T-helper 17 cell (primary cell): ENCODE measurements at regions not wholly inside any gene's neighbourhood (a gene's known extent, or its start where the extent isn't known, plus 50 kb on each side); places are given as distances from the start of the nearest gene placed in this dataset.
"Not testable (repeated sequence)": the region's sequence is repeated elsewhere in the genome, so short reads cannot be mapped to it uniquely, and the experiment has no call there.

Source experiments
- ATAC-seq: fragments of 150-1000 bp; cut with Tn5 transposase; 2 replicates; pipeline ENCODE4 v1.10.0; 2021; ENCODE audit warnings: mild to moderate bottlenecking, moderate library complexity
- DNase-seq, 3 donors: peaks; one replicate each; pipeline versions ENCODE4 v3.0.0 to v3.0.0-alpha.2; 2020 to 2021
- H3K9me3 ChIP-seq: one replicate; pipeline ENCODE4 v1.7.0; 2013; ENCODE audit warnings: low read length, mild to moderate bottlenecking; ENCODE audit not compliant: control insufficient read depth, poor library complexity, severe bottlenecking
- H3K27ac Mint-ChIP-seq: one replicate; pipeline ENCODE4 v1.8.0; 2022; ENCODE audit warnings: mild to moderate bottlenecking, moderate library complexity, mixed read lengths
- H3K27me3 Mint-ChIP-seq: one replicate; pipeline ENCODE4 v1.8.0; 2022; ENCODE audit warnings: mixed read lengths
- H3K36me3 Mint-ChIP-seq: one replicate; pipeline ENCODE4 v1.8.0; 2022; ENCODE audit warnings: low read depth, mixed read lengths
- H3K4me1 Mint-ChIP-seq: one replicate; pipeline ENCODE4 v1.8.0; 2022; ENCODE audit warnings: mild to moderate bottlenecking, mixed read lengths
- H3K4me3 Mint-ChIP-seq: one replicate; pipeline ENCODE4 v1.8.0; 2022; ENCODE audit warnings: mild to moderate bottlenecking, moderate library complexity, mixed read lengths

GRCh38 chrX:17987783-17988182, 126.7 kb upstream of the RAI2 start:
- peak; percentile 79 for ATAC-seq

GRCh38 chrX:17986977-17987376, 125.9 kb upstream of the RAI2 start:
- Mint-ChIP-seq H3K27me3 (no peaks in the 10 kb centered on the region), H3K36me3 (no peaks in the 10 kb centered on the region), H3K4me3 (no peak overlapping the region), H3K4me1 (peaks cover 4% of the 10 kb centered on the region), H3K27ac (no peak overlapping the region)
- ATAC-seq (no peak), DNase-seq (no peak)
- H3K9me3 ChIP-seq, result no peaks in the 10 kb centered on the region

More at GRCh38 chrX:17987783-17988182, 126.7 kb upstream of the RAI2 start:
- H3K27me3 Mint-ChIP-seq, result no peaks in the 10 kb centered on the region
- no peaks in the 10 kb centered on the region for H3K9me3 ChIP-seq
- DNase-seq, result no peak
- no peak overlapping the region for H3K4me3 Mint-ChIP-seq
- peaks cover 4% of the 10 kb centered on the region for H3K4me1 Mint-ChIP-seq
- no peak overlapping the region for H3K27ac Mint-ChIP-seq
- no peaks in the 10 kb centered on the region for H3K36me3 Mint-ChIP-seq

GRCh38 chrX:17986440-17986839, 125.3 kb upstream of the RAI2 start:
- Mint-ChIP-seq H3K4me1 (peaks cover 4% of the 10 kb centered on the region), H3K27me3 (no peaks in the 10 kb centered on the region), H3K27ac (no peak overlapping the region), H3K36me3 (no peaks in the 10 kb centered on the region), H3K4me3 (no peak overlapping the region)
- no peak for ATAC-seq
- no peaks in the 10 kb centered on the region for H3K9me3 ChIP-seq
- no peak for DNase-seq

- Mint-ChIP-seq H3K27me3 (no peaks in the 10 kb centered on the region), H3K36me3 (no peaks in the 10 kb centered on the region), H3K4me3 (no peak overlapping the region), H3K4me1 (peaks cover 4% of the 10 kb centered on the region), H3K27ac (no peak overlapping the region)
- no peaks in the 10 kb centered on the region for H3K9me3 ChIP-seq
- ATAC-seq (no peak), DNase-seq (no peak)
Observed at GRCh38 chrX:17984415-17984814, 123.3 kb upstream of the RAI2 start.

- DNase-seq (no peak), ATAC-seq (no peak)
- Mint-ChIP-seq H3K36me3 (no peaks in the 10 kb centered on the region), H3K4me1 (peaks cover 4% of the 10 kb centered on the region), H3K27me3 (no peaks in the 10 kb centered on the region), H3K4me3 (no peak overlapping the region), H3K27ac (no peak overlapping the region)
- no peaks in the 10 kb centered on the region for H3K9me3 ChIP-seq
Observed at GRCh38 chrX:17983389-17983788, 122.3 kb upstream of the RAI2 start.

- ATAC-seq (no peak), DNase-seq (no peak)
- H3K4me3 Mint-ChIP-seq, result no peak overlapping the region
- no peaks in the 10 kb centered on the region for H3K9me3 ChIP-seq
- no peaks in the 10 kb centered on the region for H3K4me1 Mint-ChIP-seq
- H3K36me3 Mint-ChIP-seq, result no peaks in the 10 kb centered on the region
- H3K27me3 Mint-ChIP-seq, result peaks cover 7% of the 10 kb centered on the region
- no peak overlapping the region for H3K27ac Mint-ChIP-seq
Observed at GRCh38 chrX:17977696-17978095, 116.6 kb upstream of the RAI2 start.

- no peaks in the 10 kb centered on the region for H3K36me3 Mint-ChIP-seq
- ATAC-seq (no peak), DNase-seq (no peak)
- no peak overlapping the region for H3K27ac Mint-ChIP-seq
- H3K9me3 ChIP-seq, result no peaks in the 10 kb centered on the region
- peaks cover 7% of the 10 kb centered on the region for H3K27me3 Mint-ChIP-seq
- H3K4me3 Mint-ChIP-seq, result no peak overlapping the region
- no peaks in the 10 kb centered on the region for H3K4me1 Mint-ChIP-seq
Observed at GRCh38 chrX:17976955-17977354, 115.9 kb upstream of the RAI2 start.

- not testable (repeated sequence) for H3K27ac Mint-ChIP-seq, H3K4me3 Mint-ChIP-seq, H3K9me3 ChIP-seq, H3K4me1 Mint-ChIP-seq, H3K36me3 Mint-ChIP-seq, DNase-seq, ATAC-seq, H3K27me3 Mint-ChIP-seq
Observed at GRCh38 chrX:17975349-17975748, 114.3 kb upstream of the RAI2 start.

GRCh38 chrX:17968367-17968766, 107.3 kb upstream of the RAI2 start:
- Mint-ChIP-seq H3K4me1 (no peaks in the 10 kb centered on the region), H3K4me3 (no peak overlapping the region), H3K36me3 (no peaks in the 10 kb centered on the region), H3K27me3 (no peaks in the 10 kb centered on the region), H3K27ac (no peak overlapping the region)
- no peak for ATAC-seq
- no peak for DNase-seq
- no peaks in the 10 kb centered on the region for H3K9me3 ChIP-seq

- H3K9me3 ChIP-seq, result no peaks in the 10 kb centered on the region
- Mint-ChIP-seq H3K27me3 (no peaks in the 10 kb centered on the region), H3K4me1 (no peaks in the 10 kb centered on the region), H3K36me3 (no peaks in the 10 kb centered on the region), H3K27ac (no peak overlapping the region), H3K4me3 (no peak overlapping the region)
- no peak for DNase-seq
- no peak for ATAC-seq
Observed at GRCh38 chrX:17967888-17968287, 106.8 kb upstream of the RAI2 start.

GRCh38 chrX:17964871-17965270, 103.8 kb upstream of the RAI2 start:
- no peaks in the 10 kb centered on the region for H3K4me1 Mint-ChIP-seq
- no peak for ATAC-seq
- H3K4me3 Mint-ChIP-seq, result no peak overlapping the region
- H3K9me3 ChIP-seq, result no peaks in the 10 kb centered on the region
- H3K27ac Mint-ChIP-seq, result no peak overlapping the region
- no peak for DNase-seq
- H3K27me3 Mint-ChIP-seq, result no peaks in the 10 kb centered on the region
- H3K36me3 Mint-ChIP-seq, result no peaks in the 10 kb centered on the region

GRCh38 chrX:17960891-17961290, 99.8 kb upstream of the RAI2 start:
- Mint-ChIP-seq H3K27ac (no peak overlapping the region), H3K4me3 (no peak overlapping the region), H3K4me1 (no peaks in the 10 kb centered on the region), H3K27me3 (peaks cover 6% of the 10 kb centered on the region), H3K36me3 (no peaks in the 10 kb centered on the region)
- H3K9me3 ChIP-seq, result no peaks in the 10 kb centered on the region
- ATAC-seq (no peak), DNase-seq (no peak)

GRCh38 chrX:17944833-17945497, 83.9 kb upstream of the RAI2 start:
- Mint-ChIP-seq H3K36me3 (no peaks in the 10 kb centered on the region), H3K27ac (no peak overlapping the region), H3K4me3 (no peak overlapping the region), H3K27me3 (peaks cover 6% of the 10 kb centered on the region), H3K4me1 (no peaks in the 10 kb centered on the region)
- H3K9me3 ChIP-seq, result no peaks in the 10 kb centered on the region
- DNase-seq (no peak), ATAC-seq (no peak)

- H3K9me3 ChIP-seq, DNase-seq, H3K4me3 Mint-ChIP-seq, H3K27ac Mint-ChIP-seq, H3K36me3 Mint-ChIP-seq, H3K4me1 Mint-ChIP-seq, ATAC-seq: not testable (repeated sequence)
- peaks cover 15% of the 10 kb centered on the region for H3K27me3 Mint-ChIP-seq
Observed at GRCh38 chrX:17941171-17941570, 80.1 kb upstream of the RAI2 start.
